GM06990 (cell line): ENCODE measurements at regions not wholly inside any gene's neighbourhood (a gene's known extent, or its start where the extent isn't known, plus 50 kb on each side); places are given as distances from the start of the nearest gene placed in this dataset.

Experiments used
- DNase-seq: peaks from one replicate; pipeline ENCODE4 v3.0.0-alpha.2; 2011; ENCODE audit not compliant: insufficient read length; ENCODE audit errors: extremely low read depth
- H3K27me3 ChIP-seq: replicated peaks from 2 replicates; pipeline ENCODE4 v1.6.0; 2011; ENCODE audit warnings: low read length; ENCODE audit not compliant: control insufficient read depth, insufficient read depth
- H3K36me3 ChIP-seq: 2 replicates; pipeline ENCODE4 v1.5.1; 2011; ENCODE audit warnings: low read length; ENCODE audit not compliant: control insufficient read depth, insufficient read depth
- H3K4me3 ChIP-seq: replicated peaks from 2 replicates; pipeline ENCODE4 v1.5.1; 2011; ENCODE audit warnings: low read depth, mild to moderate bottlenecking, control low read depth, low read length
- CTCF ChIP-seq: IDR thresholded peaks from 2 replicates; pipeline ENCODE4 v1.5.1; 2011; ENCODE audit warnings: low read length, control low read depth, mild to moderate bottlenecking, inconsistent platforms; ENCODE audit not compliant: insufficient read depth, poor library complexity, severe bottlenecking

GRCh38 chr16:26992666-26993349 lies 73.9 kb upstream of the C16orf82 start:
- Histone ChIP-seq H3K27me3 (no peaks in the 10 kb centered on the region), H3K36me3 (no peaks in the 10 kb centered on the region), H3K4me3 (no peak overlapping the region)
- no peak for TF ChIP-seq CTCF
- no peak for DNase-seq

DNA sequence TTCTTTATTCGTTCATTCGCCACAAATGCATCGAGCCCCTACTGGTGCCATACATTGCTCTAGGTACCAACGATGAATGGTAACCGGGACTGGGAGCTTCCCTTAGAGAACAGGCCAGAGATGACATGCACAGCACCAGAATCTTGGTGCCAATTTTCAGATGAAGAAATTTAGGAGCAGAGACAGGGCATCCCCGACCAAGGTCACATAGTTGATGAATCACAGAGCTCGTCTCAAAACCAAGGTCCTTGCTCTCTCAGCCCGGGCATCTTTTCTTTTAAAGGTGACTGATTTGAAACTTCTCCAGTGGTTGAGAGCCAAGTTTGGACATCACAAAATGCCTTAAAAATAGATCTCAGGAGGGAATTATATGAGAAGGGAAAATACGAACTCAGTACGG lies 73.2 kb upstream of the C16orf82 start:
- no peak for DNase-seq
- H3K27me3 ChIP-seq, result no peaks in the 10 kb centered on the region
- no peak for TF ChIP-seq CTCF
- no peak overlapping the region for H3K4me3 ChIP-seq
- no peaks in the 10 kb centered on the region for H3K36me3 ChIP-seq

GRCh38 chr16:26993963-26994362 lies 72.8 kb upstream of the C16orf82 start:
- Histone ChIP-seq H3K27me3 (no peaks in the 10 kb centered on the region), H3K36me3 (no peaks in the 10 kb centered on the region), H3K4me3 (no peak overlapping the region)
- no peak for DNase-seq
- no peak for TF ChIP-seq CTCF

DNA sequence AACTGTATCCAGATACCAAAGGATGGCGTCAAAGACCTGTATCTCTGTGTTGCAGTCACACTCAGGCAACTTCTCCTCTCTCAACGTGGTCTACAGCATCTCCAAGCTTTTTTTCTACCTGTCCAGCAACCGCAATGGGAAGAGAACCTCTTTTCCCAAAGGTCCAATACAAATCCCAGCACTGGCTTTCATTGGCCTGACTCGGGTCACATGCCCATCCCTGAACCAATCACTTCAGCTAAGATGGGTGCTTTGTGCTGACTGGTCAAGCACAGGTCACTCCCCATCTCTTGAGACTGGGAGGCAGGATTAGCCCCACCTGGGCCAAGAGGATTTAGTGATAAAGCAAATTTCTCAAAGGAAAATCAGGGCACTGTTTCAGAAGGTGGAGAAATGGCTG lies 71.2 kb upstream of the C16orf82 start:
- TF ChIP-seq CTCF, result no peak
- Histone ChIP-seq H3K27me3 (no peaks in the 10 kb centered on the region), H3K4me3 (no peak overlapping the region), H3K36me3 (no peaks in the 10 kb centered on the region)
- DNase-seq, result no peak

DNA sequence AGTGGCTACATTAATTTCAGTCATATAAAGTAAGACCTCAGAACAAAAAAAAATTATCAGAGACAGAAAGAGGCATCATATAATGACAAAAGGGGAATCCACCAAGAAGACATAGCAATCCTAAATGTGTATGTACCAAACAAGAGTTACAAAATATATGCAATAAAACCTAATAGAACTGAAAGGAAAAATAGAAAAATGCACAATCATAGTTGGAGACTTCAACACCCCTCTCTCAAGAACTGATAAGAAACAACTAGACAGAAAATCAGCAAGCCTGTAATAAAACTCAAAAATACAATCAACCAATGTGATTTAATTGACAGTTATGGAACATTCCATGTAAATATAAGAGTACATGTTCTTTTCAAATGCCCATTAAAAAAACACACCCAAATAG lies 61.3 kb upstream of the C16orf82 start:
- H3K27me3 ChIP-seq, result no peaks in the 10 kb centered on the region

More for the DNA sequence above, 61.3 kb upstream of the C16orf82 start:
- H3K4me3 ChIP-seq, result no peak overlapping the region
- no peaks in the 10 kb centered on the region for H3K36me3 ChIP-seq
- DNase-seq, result no peak
- TF ChIP-seq CTCF, result no peak
